ENCODE measurements at regions not wholly inside any gene's neighbourhood (a gene's known extent, or its start where the extent isn't known, plus 50 kb on each side); places are given as distances from the start of the nearest gene placed in this dataset.

DNA sequence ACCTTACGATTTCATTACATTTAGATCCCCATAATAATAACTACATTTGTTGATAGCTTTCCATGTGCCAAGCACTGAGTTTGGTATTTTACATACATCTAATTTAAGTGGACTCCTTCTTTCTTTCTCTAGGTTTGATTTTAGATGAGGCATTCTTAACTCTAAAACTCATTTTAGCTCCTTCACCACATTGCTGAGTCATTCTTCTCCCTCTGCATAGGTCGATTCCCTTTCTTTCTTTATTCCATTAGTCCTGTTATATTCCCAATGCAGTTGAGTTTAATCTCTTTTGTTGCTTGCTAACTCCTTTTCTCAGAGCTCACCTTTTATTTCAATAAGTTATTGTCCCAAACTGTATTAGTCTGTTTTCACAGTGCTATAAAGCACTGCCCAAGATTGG is 329.8 kb downstream of the TAF11L14 start:
- TF ChIP-seq EZH2 (IDR thresholded peaks at IDR 0.05; ENCODE audit: insufficient read depth, poor library complexity, severe bottlenecking) (no peak), EZH2phosphoT487 (IDR thresholded peaks at IDR 0.05; ENCODE audit: insufficient read depth, low read depth) (no peak)
